ENCODE measurements at regions not wholly inside any gene's neighbourhood (a gene's known extent, or its start where the extent isn't known, plus 50 kb on each side); places are given as distances from the start of the nearest gene placed in this dataset.
A peak's percentile ranks its signal among the peaks of the same experiment; 100 is the strongest.

DNA sequence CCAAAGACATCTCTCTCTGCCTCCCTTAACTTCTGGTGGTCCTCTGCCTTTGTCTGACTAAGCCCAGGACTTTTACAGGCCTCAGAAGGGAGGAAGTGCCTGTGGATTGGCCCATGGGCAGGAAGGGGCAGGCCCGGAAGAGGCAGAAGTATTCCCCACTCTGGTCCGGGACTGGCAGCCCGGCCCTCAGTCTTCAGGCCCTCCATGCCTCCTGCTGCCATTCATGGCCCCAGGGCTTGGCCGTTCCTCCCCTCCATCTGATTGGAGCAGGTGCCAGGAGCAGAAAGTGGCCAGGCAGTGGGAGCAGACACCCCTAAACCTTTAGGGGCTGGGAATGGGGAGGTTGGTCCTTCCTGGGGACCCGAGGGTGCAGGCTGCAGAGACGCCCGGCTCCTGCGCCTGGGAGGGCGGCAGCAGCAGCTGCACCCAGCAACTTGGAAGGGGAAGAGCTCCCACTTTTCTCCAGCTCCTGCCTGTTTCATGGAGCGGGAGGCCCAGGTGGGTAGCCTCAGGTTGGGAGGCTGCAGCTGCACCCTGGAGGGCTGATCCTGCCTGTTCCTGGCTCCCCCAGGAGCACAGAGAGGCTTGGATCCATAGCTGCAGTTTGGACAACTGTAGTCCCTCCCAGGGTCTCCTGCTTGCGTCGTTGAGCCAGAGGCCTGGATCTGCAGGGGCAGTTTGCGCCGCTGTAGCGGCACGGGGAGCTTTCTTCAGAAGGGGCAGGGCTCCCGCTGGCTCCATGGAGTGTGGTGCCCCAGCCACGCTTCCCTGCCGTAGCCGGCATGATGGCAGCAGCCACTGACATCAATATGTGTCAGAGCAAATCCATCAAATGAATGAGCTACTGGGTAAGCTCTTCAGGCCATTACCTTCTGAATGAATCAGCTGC is 661.5 kb upstream of the NUDT12 start:
- H3K9me3 ChIP-seq (replicated peaks; ENCODE audit: control insufficient read depth, low read depth, low read length), result no peaks in the 10 kb centered on the region
- no peaks in the 10 kb centered on the region for H3K4me1 ChIP-seq (ENCODE audit: control insufficient read depth, insufficient read depth, low read length)
- 96% methylated on average over 17 of the region's 20 CpGs for WGBS (ENCODE audit: insufficient coverage)
- no peaks in the 10 kb centered on the region for H3K36me3 ChIP-seq (ENCODE audit: control insufficient read depth, insufficient read depth, low read length)
- H3K4me3 ChIP-seq (ENCODE audit: low read length), result no peak overlapping the region
- H3K27me3 ChIP-seq (ENCODE audit: control insufficient read depth, insufficient read depth, low read length), result no peaks in the 10 kb centered on the region
- no peak overlapping the region for H3K27ac ChIP-seq (ENCODE audit: low read length)
- no peak for DNase-seq

- WGBS (ENCODE audit: insufficient coverage), result no CpG with 5 or more reads among the region's 2 CpGs
- H3K4me1 ChIP-seq (ENCODE audit: control insufficient read depth, insufficient read depth, low read length), result no peaks in the 10 kb centered on the region
- no peak for DNase-seq
- H3K36me3 ChIP-seq (ENCODE audit: control insufficient read depth, insufficient read depth, low read length), result no peaks in the 10 kb centered on the region
- H3K27ac ChIP-seq (ENCODE audit: low read length), result no peak overlapping the region
- H3K9me3 ChIP-seq (replicated peaks; ENCODE audit: control insufficient read depth, low read depth, low read length), result no peaks in the 10 kb centered on the region
- no peaks in the 10 kb centered on the region for H3K27me3 ChIP-seq (ENCODE audit: control insufficient read depth, insufficient read depth, low read length)
- H3K4me3 ChIP-seq (ENCODE audit: low read length), result no peak overlapping the region
Observed at GRCh38 chr5:104218200-104218599, 655.6 kb upstream of the NUDT12 start.

DNA sequence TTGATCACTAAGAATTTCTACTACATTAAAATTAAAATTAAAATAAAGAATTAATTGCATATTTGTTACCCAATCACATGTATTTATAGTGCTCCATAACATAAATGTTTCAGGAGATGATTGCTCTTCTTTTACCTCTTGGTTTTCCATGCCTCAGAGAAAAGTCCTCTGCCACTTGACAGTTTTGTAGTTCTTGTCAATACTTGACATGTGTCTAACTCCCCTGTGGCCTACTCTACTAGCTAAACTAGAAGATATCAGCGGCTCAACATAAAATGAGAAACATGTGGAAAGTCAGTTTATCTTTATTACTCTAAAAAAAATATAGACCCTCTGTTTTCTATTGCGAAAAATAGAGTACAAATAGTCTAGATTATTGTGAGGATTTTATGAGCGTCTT is 650.6 kb upstream of the NUDT12 start:
- Histone ChIP-seq H3K27me3 (ENCODE audit: control insufficient read depth, insufficient read depth, low read length) (no peaks in the 10 kb centered on the region), H3K9me3 (replicated peaks; ENCODE audit: control insufficient read depth, low read depth, low read length) (no peaks in the 10 kb centered on the region), H3K4me3 (ENCODE audit: low read length) (no peak overlapping the region), H3K4me1 (ENCODE audit: control insufficient read depth, insufficient read depth, low read length) (no peaks in the 10 kb centered on the region), H3K27ac (ENCODE audit: low read length) (no peak overlapping the region), H3K36me3 (ENCODE audit: control insufficient read depth, insufficient read depth, low read length) (no peaks in the 10 kb centered on the region)
- no CpG with 5 or more reads among the region's 3 CpGs for WGBS (ENCODE audit: insufficient coverage)
- no peak for DNase-seq

DNA sequence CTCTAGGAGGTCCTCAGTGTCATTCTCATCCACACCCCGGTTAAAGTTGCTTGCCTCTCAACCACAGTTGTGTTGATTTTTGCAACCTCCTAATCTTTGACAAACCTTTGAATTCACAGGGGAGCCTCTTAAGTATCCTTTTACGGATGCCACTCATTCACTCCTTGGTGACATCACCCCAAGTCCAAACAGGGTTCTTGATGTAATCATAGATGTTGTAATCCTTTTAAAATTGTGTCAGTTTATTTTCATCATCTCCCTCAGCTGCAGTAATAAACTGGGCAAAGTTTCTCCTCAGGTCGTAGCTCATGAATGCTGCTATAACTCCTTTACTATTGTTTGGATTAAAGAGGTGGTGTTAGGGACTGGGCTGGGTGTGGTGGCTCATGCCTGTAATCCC is 637.2 kb upstream of the NUDT12 start:
- no peak for DNase-seq
- H3K27ac ChIP-seq (ENCODE audit: low read length), result no peak overlapping the region
- H3K9me3 ChIP-seq (replicated peaks; ENCODE audit: control insufficient read depth, low read depth, low read length), result no peaks in the 10 kb centered on the region
- WGBS (ENCODE audit: insufficient coverage), result 93% methylated on average over 1 of the region's 3 CpGs
- H3K36me3 ChIP-seq (ENCODE audit: control insufficient read depth, insufficient read depth, low read length), result no peaks in the 10 kb centered on the region
- no peak overlapping the region for H3K4me3 ChIP-seq (ENCODE audit: low read length)
- H3K4me1 ChIP-seq (ENCODE audit: control insufficient read depth, insufficient read depth, low read length), result no peaks in the 10 kb centered on the region
- no peaks in the 10 kb centered on the region for H3K27me3 ChIP-seq (ENCODE audit: control insufficient read depth, insufficient read depth, low read length)

GRCh38 chr5:104198156-104198555 is 635.6 kb upstream of the NUDT12 start:
- Histone ChIP-seq H3K9me3 (replicated peaks; ENCODE audit: control insufficient read depth, low read depth, low read length) (no peaks in the 10 kb centered on the region), H3K4me1 (ENCODE audit: control insufficient read depth, insufficient read depth, low read length) (no peaks in the 10 kb centered on the region), H3K36me3 (ENCODE audit: control insufficient read depth, insufficient read depth, low read length) (no peaks in the 10 kb centered on the region), H3K4me3 (ENCODE audit: low read length) (no peak overlapping the region), H3K27me3 (ENCODE audit: control insufficient read depth, insufficient read depth, low read length) (no peaks in the 10 kb centered on the region), H3K27ac (ENCODE audit: low read length) (no peak overlapping the region)
- no peak for DNase-seq
- WGBS (ENCODE audit: insufficient coverage), result 67% methylated on average over 1 of the region's 1 CpG

DNA sequence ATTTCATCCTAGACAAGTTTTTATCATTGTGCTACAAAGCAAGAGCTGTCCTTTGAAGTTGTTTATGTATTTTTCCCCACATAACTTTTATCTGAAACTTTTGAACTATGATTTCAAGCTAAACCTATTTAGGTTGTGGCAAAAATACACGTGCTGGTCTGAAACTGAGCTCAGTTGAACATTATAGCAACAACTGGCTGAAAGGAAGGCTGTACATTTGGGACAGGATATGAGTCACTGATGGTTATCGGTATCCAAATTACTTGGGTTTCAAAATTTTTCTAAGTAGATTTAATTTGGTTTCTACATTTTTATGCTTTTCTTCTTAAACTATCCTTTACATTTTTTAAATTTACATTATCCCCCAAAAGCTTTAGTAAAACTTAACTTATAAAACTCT is 627.3 kb upstream of the NUDT12 start:
- no peak for DNase-seq
- Histone ChIP-seq H3K4me1 (ENCODE audit: control insufficient read depth, insufficient read depth, low read length) (no peaks in the 10 kb centered on the region), H3K9me3 (replicated peaks; ENCODE audit: control insufficient read depth, low read depth, low read length) (peaks cover 19% of the 10 kb centered on the region), H3K36me3 (ENCODE audit: control insufficient read depth, insufficient read depth, low read length) (no peaks in the 10 kb centered on the region), H3K27ac (ENCODE audit: low read length) (no peak overlapping the region), H3K4me3 (ENCODE audit: low read length) (no peak overlapping the region), H3K27me3 (ENCODE audit: control insufficient read depth, insufficient read depth, low read length) (no peaks in the 10 kb centered on the region)
- WGBS (ENCODE audit: insufficient coverage), result no CpG with 5 or more reads among the region's 2 CpGs

GRCh38 chr5:104189031-104189430 is 626.4 kb upstream of the NUDT12 start:
- WGBS (ENCODE audit: insufficient coverage), result 100% methylated on average over 1 of the region's 4 CpGs
- DNase-seq, result no peak

GRCh38 chr5:104187656-104188055 is 625.1 kb upstream of the NUDT12 start:
- H3K4me3 ChIP-seq (ENCODE audit: low read length), result no peak overlapping the region
- H3K27me3 ChIP-seq (ENCODE audit: control insufficient read depth, insufficient read depth, low read length), result no peaks in the 10 kb centered on the region
- H3K9me3 ChIP-seq (replicated peaks; ENCODE audit: control insufficient read depth, low read depth, low read length), result peaks cover 19% of the 10 kb centered on the region
- no peak overlapping the region for H3K27ac ChIP-seq (ENCODE audit: low read length)
- no peaks in the 10 kb centered on the region for H3K4me1 ChIP-seq (ENCODE audit: control insufficient read depth, insufficient read depth, low read length)
- DNase-seq, result no peak
- H3K36me3 ChIP-seq (ENCODE audit: control insufficient read depth, insufficient read depth, low read length), result no peaks in the 10 kb centered on the region
- 100% methylated on average over 1 of the region's 2 CpGs for WGBS (ENCODE audit: insufficient coverage)

More at GRCh38 chr5:104189031-104189430, 626.4 kb upstream of the NUDT12 start:
- no peaks in the 10 kb centered on the region for H3K27me3 ChIP-seq (ENCODE audit: control insufficient read depth, insufficient read depth, low read length)
- H3K36me3 ChIP-seq (ENCODE audit: control insufficient read depth, insufficient read depth, low read length), result no peaks in the 10 kb centered on the region
- H3K4me1 ChIP-seq (ENCODE audit: control insufficient read depth, insufficient read depth, low read length), result no peaks in the 10 kb centered on the region
- H3K4me3 ChIP-seq (ENCODE audit: low read length), result no peak overlapping the region
- peaks cover 19% of the 10 kb centered on the region for H3K9me3 ChIP-seq (replicated peaks; ENCODE audit: control insufficient read depth, low read depth, low read length)
- no peak overlapping the region for H3K27ac ChIP-seq (ENCODE audit: low read length)

DNA sequence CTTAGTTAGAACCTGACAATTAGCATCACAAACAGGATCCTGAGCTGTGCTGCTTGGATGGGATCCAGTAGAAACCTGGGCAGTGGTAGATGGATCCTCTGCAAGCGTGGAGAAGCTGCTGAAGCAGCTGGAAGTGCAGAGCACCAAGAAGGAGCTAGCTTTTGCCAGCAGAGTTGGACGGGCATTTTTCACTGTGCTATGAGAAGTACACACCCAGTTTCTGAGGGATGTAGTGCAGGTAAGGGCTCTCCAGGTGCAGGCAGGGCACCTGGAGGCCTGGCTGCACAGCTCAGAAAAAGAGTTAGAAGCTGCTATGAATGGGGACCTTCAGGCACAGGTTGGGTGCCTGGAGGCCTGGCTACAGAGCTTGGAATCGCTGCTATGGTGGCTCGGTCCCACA is 623.9 kb upstream of the NUDT12 start:
- no peak overlapping the region for H3K4me3 ChIP-seq (ENCODE audit: low read length)
- H3K36me3 ChIP-seq (ENCODE audit: control insufficient read depth, insufficient read depth, low read length), result no peaks in the 10 kb centered on the region
- no peak overlapping the region for H3K27ac ChIP-seq (ENCODE audit: low read length)
- H3K4me1 ChIP-seq (ENCODE audit: control insufficient read depth, insufficient read depth, low read length), result no peaks in the 10 kb centered on the region
- H3K27me3 ChIP-seq (ENCODE audit: control insufficient read depth, insufficient read depth, low read length), result no peaks in the 10 kb centered on the region
- peaks cover 19% of the 10 kb centered on the region for H3K9me3 ChIP-seq (replicated peaks; ENCODE audit: control insufficient read depth, low read depth, low read length)
- WGBS (ENCODE audit: insufficient coverage), result 79% methylated on average over 2 of the region's 4 CpGs
- DNase-seq, result no peak

DNA sequence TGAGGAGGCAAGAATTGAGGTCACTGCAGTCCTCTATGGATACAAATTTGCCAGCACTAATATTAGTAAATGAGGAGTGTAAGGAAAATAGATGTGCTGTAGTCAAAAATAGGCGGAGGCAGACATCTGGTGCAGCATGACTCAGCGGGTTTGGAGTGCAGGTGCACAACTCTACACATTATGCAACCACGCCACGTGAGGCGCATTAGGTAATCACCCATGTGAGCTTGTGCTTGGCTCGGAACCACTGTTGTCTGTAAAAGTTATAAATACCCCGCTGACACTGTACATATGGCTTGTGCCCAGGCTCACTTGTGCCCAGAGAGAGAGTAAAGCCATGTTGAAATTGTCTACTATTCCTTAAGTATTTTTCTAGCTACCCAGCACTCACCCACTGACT is 623.5 kb upstream of the NUDT12 start:
- no peaks in the 10 kb centered on the region for H3K27me3 ChIP-seq (ENCODE audit: control insufficient read depth, insufficient read depth, low read length)
- no peaks in the 10 kb centered on the region for H3K4me1 ChIP-seq (ENCODE audit: control insufficient read depth, insufficient read depth, low read length)
- H3K4me3 ChIP-seq (ENCODE audit: low read length), result no peak overlapping the region
- 93% methylated on average over 7 of the region's 7 CpGs for WGBS (ENCODE audit: insufficient coverage)
- DNase-seq, result peak; percentile 23
- H3K9me3 ChIP-seq (replicated peaks; ENCODE audit: control insufficient read depth, low read depth, low read length), result peaks cover 19% of the 10 kb centered on the region
- no peaks in the 10 kb centered on the region for H3K36me3 ChIP-seq (ENCODE audit: control insufficient read depth, insufficient read depth, low read length)
- H3K27ac ChIP-seq (ENCODE audit: low read length), result no peak overlapping the region

Measured in muscle of leg (tissue), 3 donors.